ENCODE measurements at regions not wholly inside any gene's neighbourhood (a gene's known extent, or its start where the extent isn't known, plus 50 kb on each side); places are given as distances from the start of the nearest gene placed in this dataset.
"Not testable (repeated sequence)": the region's sequence is repeated elsewhere in the genome, so short reads cannot be mapped to it uniquely, and the experiment has no call there.

GRCh38 chr7:65251851-65252620 lies 121.6 kb upstream of the ZNF92 start:
- DNase-seq, result peak; percentile 13

DNA sequence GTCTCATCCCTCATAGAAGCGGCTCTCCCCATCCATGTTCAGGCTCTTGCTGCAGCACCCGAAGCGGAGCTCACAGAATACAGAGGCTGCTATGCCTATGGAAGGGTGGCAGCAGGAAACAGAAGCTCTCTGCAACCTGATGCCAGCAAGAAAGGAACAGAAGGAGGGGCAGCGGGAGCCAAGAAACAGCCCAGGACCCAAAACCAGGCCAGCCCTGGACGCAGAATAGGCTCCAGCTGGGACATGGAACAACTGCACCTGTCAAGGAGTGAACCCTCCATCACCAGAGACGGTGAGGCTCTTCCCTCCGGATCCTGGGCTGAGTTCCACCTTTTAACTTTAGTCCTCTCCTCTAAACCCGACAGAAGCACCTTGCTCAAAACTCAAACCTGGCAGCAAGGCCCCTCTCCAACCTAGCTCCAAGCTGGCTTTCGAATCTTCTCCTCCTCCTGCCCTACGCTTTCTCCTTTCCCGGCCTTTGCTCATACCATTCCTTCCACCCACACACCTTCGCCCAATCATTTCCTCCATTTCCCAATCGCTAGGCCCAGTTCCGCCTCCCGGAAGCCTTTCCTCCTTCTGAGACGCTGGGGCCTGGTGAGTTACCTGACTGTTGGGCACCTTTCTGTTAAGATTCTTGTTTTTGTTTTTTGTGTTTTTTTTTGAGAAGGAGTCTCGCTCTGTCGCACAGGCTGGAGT lies 122.8 kb upstream of the ZNF92 start:
- DNase-seq, result no peak

DNA sequence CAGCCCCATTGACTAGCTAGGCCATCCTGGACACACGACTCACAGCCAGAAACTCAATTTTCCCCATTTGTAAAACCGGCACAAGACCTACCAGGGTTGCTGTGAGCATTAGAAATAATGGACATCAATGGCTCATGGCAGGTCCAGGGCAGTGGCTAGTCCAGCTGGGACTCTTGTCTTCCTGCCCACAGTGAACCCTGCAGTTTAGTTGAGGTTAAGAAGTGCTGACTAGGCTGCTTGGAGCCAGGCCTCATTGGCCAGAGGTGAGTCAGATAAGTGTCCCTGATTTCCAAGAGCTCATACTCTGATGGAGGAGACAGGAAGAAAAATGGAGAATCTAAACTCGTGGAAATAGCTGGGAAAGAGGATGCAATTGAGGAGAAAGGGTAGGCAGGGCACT lies 123.4 kb upstream of the ZNF92 start:
- DNase-seq, result no peak

- no peak for DNase-seq
These were observed 126.2 kb upstream of the ZNF92 start for GRCh38 chr7:65247491-65247890.

DNA sequence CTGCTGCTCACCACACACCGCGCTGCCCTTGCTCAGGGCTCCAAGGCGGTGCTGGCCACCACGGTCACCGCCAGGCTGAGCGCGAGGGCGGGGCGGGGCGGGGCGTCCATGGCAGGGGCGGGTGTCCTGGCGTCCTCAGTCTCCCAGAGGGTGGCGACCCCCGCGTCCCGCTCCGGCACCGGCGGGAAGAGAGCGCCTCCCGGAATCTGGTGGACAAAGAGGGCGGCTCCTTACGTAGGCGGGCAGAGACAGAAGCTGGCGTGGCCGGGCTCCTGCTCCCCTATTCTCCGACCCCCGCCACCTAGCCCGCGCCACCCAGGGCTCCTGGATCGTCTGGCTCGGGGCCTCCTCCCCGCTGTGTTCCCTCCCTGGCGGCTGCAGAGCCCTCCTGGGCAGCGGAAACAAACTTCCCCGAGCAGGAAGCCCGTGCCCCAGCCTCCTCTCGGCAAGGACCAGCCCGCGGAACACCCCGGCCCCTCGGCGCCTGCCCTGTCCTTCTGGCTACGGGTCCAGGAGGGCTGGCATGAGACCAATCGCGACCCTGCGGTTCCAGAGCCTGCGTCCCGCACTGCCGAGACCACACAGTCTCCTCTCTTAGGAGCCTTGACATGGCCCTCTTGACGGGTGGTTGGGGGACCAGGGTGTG lies 133.8 kb upstream of the ZNF92 start:
- no peak for DNase-seq

GRCh38 chr7:65239324-65239706 lies 134.3 kb upstream of the ZNF92 start:
- no peak for DNase-seq

DNA sequence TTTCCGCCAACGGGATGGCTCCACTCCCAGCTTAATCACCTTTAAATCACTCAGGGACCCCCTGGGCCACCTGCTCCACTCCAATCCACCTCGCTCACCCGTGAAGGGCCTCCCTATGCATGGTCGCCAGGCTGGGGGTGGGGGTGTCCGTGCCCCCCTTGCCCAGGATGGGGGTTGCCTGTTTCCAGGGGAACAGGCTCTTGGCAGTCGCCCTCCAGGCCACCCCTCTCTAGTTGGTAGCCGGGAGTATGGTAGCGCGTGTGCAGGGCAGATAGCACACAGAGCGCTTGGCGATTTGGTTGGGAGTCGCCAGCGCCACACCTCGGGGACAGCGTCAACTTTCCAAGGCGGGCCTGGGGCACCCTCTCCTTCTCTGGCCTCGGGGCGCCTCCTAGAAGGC lies 134.9 kb upstream of the ZNF92 start:
- no peak for DNase-seq

DNA sequence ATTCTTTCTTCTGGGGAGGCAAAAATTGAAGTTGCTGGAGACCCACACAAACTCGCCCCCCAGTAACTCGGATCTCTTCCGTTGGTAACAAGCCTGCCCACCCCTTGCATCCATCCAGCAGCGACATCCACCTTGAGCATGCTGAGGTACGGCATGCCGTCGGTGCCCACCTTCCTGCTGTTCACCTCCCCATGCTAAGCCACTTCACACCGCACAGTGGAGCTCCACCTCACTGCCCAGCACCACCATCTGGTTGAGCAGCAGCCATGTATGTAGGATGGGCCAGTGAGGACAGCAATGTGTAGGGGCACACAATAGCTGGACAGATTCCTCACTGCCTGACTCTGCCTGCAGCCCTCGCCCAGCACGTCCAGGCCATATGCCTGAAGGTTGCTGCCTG lies 138.1 kb upstream of the ZNF92 start:
- no peak for DNase-seq

GRCh38 chr7:65233409-65234034 lies 140.1 kb upstream of the ZNF92 start:
- no peak for DNase-seq

DNA sequence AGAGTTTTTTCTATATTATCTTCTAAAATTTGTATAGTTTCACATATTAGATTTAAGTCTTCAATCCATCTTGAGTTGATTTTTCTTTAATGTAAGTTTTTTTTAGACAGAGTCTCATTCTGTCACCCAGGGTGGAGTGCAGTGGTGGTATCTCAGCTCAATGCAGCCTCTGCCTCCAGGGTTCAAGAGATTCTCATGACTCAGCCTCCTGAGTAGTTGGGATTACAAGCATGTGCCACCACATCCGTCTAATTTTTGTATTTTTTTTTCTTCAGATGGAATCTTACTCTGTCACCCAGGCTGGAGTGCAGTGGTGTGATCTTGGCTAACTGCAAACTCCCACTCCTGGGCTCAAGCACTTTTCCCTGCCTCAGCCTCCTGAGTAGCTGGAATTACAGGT lies 143.4 kb upstream of the ZNF92 start:
- DNase-seq, result no peak

- DNase-seq, result no peak
These were observed 148.1 kb upstream of the ZNF92 start for GRCh38 chr7:65225422-65226006.

DNA sequence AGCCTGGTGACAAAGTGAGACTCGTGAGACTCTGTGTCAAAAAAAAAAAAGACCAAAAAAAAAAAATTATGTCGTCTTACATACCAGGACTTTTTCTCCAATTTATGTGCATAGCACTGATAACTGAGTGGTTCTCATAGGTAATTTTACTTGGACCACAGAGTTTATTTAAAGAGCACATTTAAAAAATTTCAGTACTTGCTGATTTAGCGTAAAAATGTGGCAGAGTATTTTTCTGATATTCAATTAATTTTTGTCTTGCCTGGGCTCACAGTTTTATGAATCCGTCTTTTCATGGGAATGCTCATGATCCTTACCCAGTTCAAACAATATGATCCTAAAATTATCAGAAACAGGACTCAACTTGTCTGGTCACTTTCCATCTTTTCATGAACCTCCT lies 151.0 kb upstream of the ZNF92 start:
- DNase-seq, result no peak

- DNase-seq, result no peak
These were observed 152.0 kb upstream of the ZNF92 start for GRCh38 chr7:65221683-65222082.

- no peak for DNase-seq
These were observed 154.0 kb upstream of the ZNF92 start for GRCh38 chr7:65219623-65220022.

GRCh38 chr7:65216469-65216868 lies 157.2 kb upstream of the ZNF92 start:
- DNase-seq, result peak; percentile 51

GRCh38 chr7:65213260-65213659 lies 160.4 kb upstream of the ZNF92 start:
- DNase-seq, result not testable (repeated sequence)

DNA sequence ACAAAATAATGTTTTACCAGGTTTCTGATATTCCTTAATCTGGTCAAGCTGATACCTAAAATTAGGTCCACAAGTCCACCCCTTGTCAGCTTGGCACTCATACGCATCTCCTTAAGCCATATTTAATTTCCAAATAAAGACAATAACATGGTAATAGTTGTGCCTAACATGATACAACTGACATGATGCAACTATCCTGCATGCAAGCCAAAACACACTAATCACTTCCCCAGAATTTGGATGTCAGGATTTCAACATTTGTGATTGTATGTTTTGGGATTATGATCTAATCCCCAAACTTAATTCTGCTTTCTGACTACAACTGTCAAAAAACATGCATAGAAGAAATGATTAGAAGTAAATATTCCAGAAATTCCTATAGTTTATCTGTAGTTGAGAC lies 174.4 kb upstream of the ZNF92 start:
- DNase-seq, result not testable (repeated sequence)

DNA sequence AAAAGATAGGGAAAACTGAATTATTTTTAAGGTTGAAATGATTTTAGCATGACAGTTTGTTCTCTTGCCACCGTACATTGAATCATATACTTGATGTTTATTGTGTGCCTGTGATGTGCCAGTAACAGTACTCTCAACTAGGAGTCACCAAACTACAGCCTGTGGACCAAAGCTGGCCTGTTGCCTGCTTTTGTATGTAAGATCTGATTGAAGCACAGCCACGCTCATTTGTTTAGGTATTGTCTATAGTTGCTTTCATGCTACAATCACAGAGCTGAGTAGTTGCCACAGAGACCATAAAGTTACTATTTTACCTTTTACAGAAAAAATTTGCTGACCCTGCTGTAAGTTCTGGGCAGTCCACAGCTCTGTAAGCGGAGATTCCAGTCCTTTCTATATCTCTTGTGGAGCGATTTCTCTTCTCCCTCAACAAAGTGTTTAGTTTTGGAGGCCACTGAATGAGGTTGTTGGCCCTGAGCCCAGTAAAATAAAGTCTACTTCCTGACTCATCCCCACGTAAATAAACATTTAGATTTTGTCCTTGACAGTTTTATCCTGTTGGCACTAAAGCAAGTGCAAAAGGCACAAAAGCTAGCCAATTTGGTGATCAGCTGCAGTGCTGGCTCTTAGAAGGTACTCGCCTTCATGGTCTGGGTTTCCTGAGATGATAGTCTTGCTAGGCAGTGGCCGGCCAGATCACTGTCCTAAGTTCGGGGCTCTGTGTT lies 180.2 kb upstream of the ZNF92 start:
- DNase-seq, result not testable (repeated sequence)

DNA sequence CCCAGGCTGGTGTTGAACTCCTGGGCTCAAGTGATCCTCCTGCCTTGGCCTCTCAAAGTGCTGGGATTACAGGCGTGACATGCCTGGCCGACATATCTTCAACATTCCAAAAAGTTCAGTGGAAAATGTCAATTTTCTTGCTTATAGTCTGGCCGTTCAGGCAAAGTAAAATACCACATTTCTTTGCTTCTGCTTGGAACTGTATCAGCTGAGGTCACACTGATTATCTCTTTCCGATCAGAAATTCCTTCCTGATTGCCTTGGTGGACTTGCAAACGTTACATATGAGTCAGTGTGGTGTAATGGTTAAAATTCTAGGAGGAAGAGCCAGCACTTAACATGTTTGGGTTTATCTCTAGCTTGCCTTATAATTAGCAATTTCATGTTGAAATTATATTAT lies 170.6 kb upstream of the ERV3-1 start:
- not testable (repeated sequence) for DNase-seq

DNA sequence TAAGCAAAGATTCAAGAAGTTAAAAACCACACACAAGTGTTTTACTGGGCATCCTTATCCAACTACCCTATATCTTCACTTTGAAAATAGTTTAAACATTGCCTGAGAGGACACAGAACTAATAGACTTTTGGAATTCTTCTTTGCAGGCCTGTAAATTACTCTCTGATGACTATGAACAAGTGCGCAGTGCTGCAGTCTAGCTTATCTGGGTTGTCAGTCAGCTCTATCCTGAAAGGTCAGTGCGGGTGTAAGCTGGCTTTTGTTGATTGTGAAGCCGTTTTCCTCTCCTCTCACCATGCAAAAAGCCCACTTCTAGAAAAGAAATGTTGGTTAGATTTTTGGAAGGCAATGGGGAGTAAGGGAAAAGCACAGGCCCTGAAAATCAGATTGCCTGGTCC lies 143.6 kb upstream of the ERV3-1 start:
- not testable (repeated sequence) for DNase-seq

DNA sequence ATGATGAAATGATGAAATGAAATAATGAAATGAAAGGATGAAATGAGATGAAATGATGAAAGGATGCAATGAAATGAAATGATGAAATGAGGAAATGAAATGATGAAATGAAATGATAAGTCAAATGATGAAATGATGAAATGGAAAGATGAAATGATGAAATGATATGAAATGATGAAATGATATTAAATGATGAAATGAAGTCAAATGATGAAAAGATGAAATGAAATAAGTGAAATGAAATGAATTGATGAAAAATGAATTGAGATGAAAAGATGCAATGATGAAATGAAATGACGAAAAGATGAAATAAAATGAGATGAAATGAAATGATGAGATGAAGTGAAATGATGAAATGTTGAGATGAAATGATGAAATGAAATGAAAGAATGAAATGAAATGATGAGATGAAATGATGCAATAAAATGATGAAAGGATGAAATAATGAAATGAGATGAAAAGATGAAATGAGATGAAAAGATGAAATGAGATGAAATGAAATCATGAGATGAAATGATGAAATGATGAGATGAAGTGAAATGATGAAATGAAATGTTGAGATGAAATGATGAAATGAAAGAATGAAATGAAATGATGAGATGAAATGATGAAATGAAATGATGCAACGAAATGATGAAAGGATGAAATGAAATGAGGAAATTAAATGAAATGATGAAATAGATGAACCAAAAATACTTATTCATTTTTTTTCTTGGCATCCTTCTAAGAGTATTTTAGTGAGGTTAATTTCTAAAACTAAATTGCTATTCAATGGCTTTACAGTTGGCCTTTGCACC lies 139.8 kb upstream of the ERV3-1 start:
- DNase-seq, result not testable (repeated sequence)

DNA sequence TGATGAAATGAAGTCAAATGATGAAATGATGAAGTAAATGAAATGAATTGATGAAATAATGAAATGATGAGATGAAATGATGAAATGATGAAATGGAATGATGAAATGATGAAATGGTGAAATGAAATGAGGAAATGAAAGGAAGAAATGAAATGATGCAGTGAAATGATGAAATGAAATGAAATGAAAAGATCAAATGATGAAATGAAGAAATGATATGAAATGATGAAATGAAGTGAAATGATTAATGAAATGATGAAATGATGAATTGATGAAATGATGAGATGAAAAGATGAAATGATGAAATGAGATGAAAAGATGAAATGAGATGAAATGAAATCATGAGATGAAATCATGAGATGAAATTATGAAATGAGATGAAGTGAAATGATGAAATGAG lies 139.2 kb upstream of the ERV3-1 start:
- not testable (repeated sequence) for DNase-seq
